HCT116 (cell line): ENCODE measurements at regions not wholly inside any gene's neighbourhood (a gene's known extent, or its start where the extent isn't known, plus 50 kb on each side); places are given as distances from the start of the nearest gene placed in this dataset.

Experiments used
- ATAC-seq: fragments of 200-7000 bp; cut with Tn5 transposase; 2 replicates; pipeline ENCODE4 v1.9.1; 2020; ENCODE audit warnings: mild to moderate bottlenecking, moderate library complexity
- BruUV-seq: library from RNA; stranded (reverse); fragments of 400-500 nt; replicated peaks from 2 replicates; lab custom pipeline; 2021; lab: Mats Ljungman, UMichigan
- CTCF ChIA-PET: fragments of 300-600 bp; sonication (Branson Sonifier 250); formaldehyde crosslinking; loops from one replicate; lab custom pipeline; 2021; ENCODE audit warnings: antibody characterized with exemption; lab: Charles Lee
- POLR2A ChIA-PET: fragments of 300-600, 350-600 bp; sonication (Branson Sonifier 250); formaldehyde crosslinking; loops from one replicate; lab custom pipeline; 2021; ENCODE audit warnings: antibody characterized with exemption; lab: Charles Lee
- RAD21 ChIA-PET, 2 experiments: fragments of 300-600 bp; sonication (Branson Sonifier 250); formaldehyde crosslinking; loops; one replicate each; lab custom pipeline; 2023; ENCODE audit warnings: low total read pairs in 2 of 2; ENCODE audit not compliant: uncharacterized antibody in 2 of 2, unreplicated experiment in 2 of 2, low non-redundant PET in 1 of 2; lab: Charles Lee
- DNase-seq: peaks from one replicate; pipeline ENCODE4 v3.0.0-alpha.2; 2010; ENCODE audit warnings: low read depth, low spot score
- H2AFZ ChIP-seq: fragments of 200-600 bp; shearing (Covaris generic), sonication (generic); 2 replicates; pipeline ENCODE4 v1.6.1; 2017; ENCODE audit warnings: low read depth, mixed run types, mixed read lengths, antibody characterized with exemption, low read length; ENCODE audit not compliant: poor library complexity, severe bottlenecking
- H3K27ac ChIP-seq: 2 replicates; pipeline ENCODE4 v1.5.1; 2012; ENCODE audit warnings: low read depth, low read length
- H3K27me3 ChIP-seq: fragments of 200-600 bp; sonication (generic); 2 replicates; pipeline ENCODE4 v1.6.1; 2016; ENCODE audit warnings: mixed run types, low read length, mixed read lengths; ENCODE audit not compliant: insufficient read depth
- H3K36me3 ChIP-seq, 2 experiments: fragments of 200-500 bp in 1 of 2; fragments of 200-600 bp in 1 of 2; sonication (Bioruptor generic) in 1 of 2; sonication (generic) in 1 of 2; 2 replicates each; pipeline versions ENCODE4 v1.5.1 to v1.6.1; 2014 to 2016; ENCODE audit warnings: low read length in 2 of 2, inconsistent platforms in 1 of 2, mixed read lengths in 1 of 2, mixed run types in 1 of 2; ENCODE audit not compliant: insufficient read depth in 2 of 2, control insufficient read depth in 1 of 2
- H3K4me1 ChIP-seq, 2 experiments: fragments of 200-600 bp in 1 of 2; sonication (generic) in 1 of 2; 2 replicates each; pipeline versions ENCODE4 v1.5.1 to v1.6.1; 2012 to 2017; ENCODE audit warnings: low read length in 2 of 2, inconsistent platforms in 1 of 2, mild to moderate bottlenecking in 1 of 2, mixed read lengths in 1 of 2, mixed run types in 1 of 2, moderate library complexity in 1 of 2; ENCODE audit not compliant: insufficient read depth in 2 of 2, control insufficient read depth in 1 of 2
- H3K4me2 ChIP-seq: fragments of 200-600 bp; sonication (generic); 2 replicates; pipeline ENCODE4 v1.6.1; 2017; ENCODE audit warnings: mixed run types, low read length, mixed read lengths
- H3K4me3 ChIP-seq, 2 experiments: fragments of 200-600 bp in 1 of 2; sonication (generic) in 1 of 2; replicated peaks in 1 of 2; 2 replicates each; pipeline ENCODE4 v1.5.1; 2011 to 2016; ENCODE audit warnings: low read length in 2 of 2, control low read depth in 1 of 2, low read depth in 1 of 2, mild to moderate bottlenecking in 1 of 2, mixed read lengths in 1 of 2, mixed run types in 1 of 2
- H3K79me2 ChIP-seq: fragments of 200-600 bp; sonication (generic); 2 replicates; pipeline ENCODE4 v1.6.1; 2017; ENCODE audit warnings: mild to moderate bottlenecking, mixed run types, low read length, moderate library complexity, mixed read lengths; ENCODE audit not compliant: insufficient read depth
- H3K9ac ChIP-seq: fragments of 200-600 bp; sonication (generic); 2 replicates; pipeline ENCODE4 v1.6.1; 2016; ENCODE audit warnings: low read length, mixed read lengths
- H3K9me2 ChIP-seq: fragments of 200-600 bp; sonication (generic), shearing (Covaris generic); 2 replicates; pipeline ENCODE4 v1.6.1; 2017; ENCODE audit warnings: mixed run types, mild to moderate bottlenecking, moderate library complexity; ENCODE audit not compliant: insufficient read depth
- H3K9me3 ChIP-seq, 2 experiments: fragments of 200-500 bp in 1 of 2; fragments of 200-600 bp in 1 of 2; sonication (Bioruptor generic) in 1 of 2; sonication (generic) in 1 of 2; 2 replicates each; pipeline ENCODE4 v1.6.1; 2014 to 2017; ENCODE audit warnings: low read length in 2 of 2, mixed read lengths in 2 of 2, inconsistent platforms in 1 of 2, low read depth in 1 of 2, mild to moderate bottlenecking in 1 of 2, mixed run types in 1 of 2, moderate library complexity in 1 of 2; ENCODE audit not compliant: control insufficient read depth in 1 of 2, insufficient read depth in 1 of 2
- H4K20me1 ChIP-seq: fragments of 200-600 bp; sonication (generic), shearing (Covaris generic); 2 replicates; pipeline ENCODE4 v1.6.1; 2017; ENCODE audit warnings: mixed run types, mild to moderate bottlenecking, moderate library complexity; ENCODE audit not compliant: insufficient read depth
- CEBPB ChIP-seq: IDR thresholded peaks from 2 replicates; pipeline ENCODE4 v1.6.1; 2012; ENCODE audit warnings: low read depth
- EGR1 ChIP-seq: IDR thresholded peaks from 2 replicates; pipeline ENCODE4 v1.6.1; 2012; ENCODE audit warnings: low read depth
- RAD21 ChIP-seq: IDR thresholded peaks from 2 replicates; pipeline ENCODE4 v1.6.1; 2012; ENCODE audit warnings: low read depth, mild to moderate bottlenecking
- intact Hi-C: fragments of 100-400 bp; cut with micrococcal nuclease; formaldehyde crosslinking; loops from 2 replicates; pipeline ENCODE4 v1.10.0; 2022
- TF ChIP-seq, protein P1 (sequence below), 3 experiments: fragments of 200-600 bp in 1 of 3; sonication (generic) in 1 of 3; IDR thresholded peaks in 2 of 3; conservative IDR thresholded peaks in 1 of 3; 2 replicates each; pipeline ENCODE4 v1.5.1; 2012 to 2017; ENCODE audit warnings: low read depth in 2 of 3, low read length in 2 of 3, antibody characterized with exemption in 1 of 3, borderline replicate concordance in 1 of 3, control low read depth in 1 of 3, mild to moderate bottlenecking in 1 of 3, mixed read lengths in 1 of 3, mixed run types in 1 of 3, moderate library complexity in 1 of 3; ENCODE audit not compliant: insufficient read depth in 1 of 3
- TF ChIP-seq, protein P2 (sequence below): IDR thresholded peaks from 2 replicates; pipeline ENCODE4 v1.6.1; 2011; ENCODE audit warnings: mild to moderate bottlenecking, low read length, moderate library complexity; ENCODE audit not compliant: insufficient replicate concordance; ENCODE audit errors: extremely low read depth
- TF ChIP-seq, protein P3 (sequence below): IDR thresholded peaks from 2 replicates; pipeline ENCODE4 v1.6.1; 2012; ENCODE audit warnings: low read depth
- TF ChIP-seq, protein P4 (sequence below): IDR thresholded peaks from 2 replicates; pipeline ENCODE4 v1.6.1; 2012

DNA sequence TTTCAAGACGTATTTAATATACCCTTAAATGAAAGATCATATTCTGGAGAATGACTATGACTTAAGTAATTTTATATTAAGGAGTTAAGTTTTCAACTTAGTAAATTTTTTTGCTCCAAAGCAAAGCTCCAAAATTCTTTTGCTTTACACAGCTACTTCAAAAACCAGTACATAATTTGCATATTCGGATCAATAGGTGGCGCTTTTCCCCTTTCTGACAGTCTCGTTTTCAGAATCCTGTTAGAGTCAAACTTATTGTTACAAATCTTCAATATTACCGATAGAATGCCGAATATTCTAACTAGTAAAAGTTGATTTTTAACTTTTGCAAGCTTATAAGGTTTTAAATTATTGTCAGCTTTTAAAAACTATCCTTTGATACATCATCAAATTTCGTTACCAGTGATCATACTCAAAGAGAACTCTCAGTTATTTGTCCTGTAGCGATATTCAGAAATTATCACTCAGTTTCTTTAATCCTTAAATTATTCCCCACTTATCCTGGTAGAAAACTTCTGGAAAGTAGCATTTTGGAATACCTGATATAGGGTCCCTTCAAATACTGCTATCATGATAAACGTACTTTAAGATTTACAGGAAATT lies 852.7 kb upstream of the KLHL1 start:
- Histone ChIP-seq H3K79me2 (no peaks in the 10 kb centered on the region), H3K4me3 (no peak overlapping the region), H3K4me2 (no peak overlapping the region), H3K4me1 (no peaks in the 10 kb centered on the region), H3K9me3 (no peaks in the 10 kb centered on the region), H3K9ac (no peak overlapping the region), H3K9me2 (no peaks in the 10 kb centered on the region), H3K36me3 (no peaks in the 10 kb centered on the region), H3K27me3 (no peaks in the 10 kb centered on the region), H3K27ac (no peak overlapping the region), H4K20me1 (no peaks in the 10 kb centered on the region), H2AFZ (no peak overlapping the region)
- intact Hi-C loops, result loop anchor here (10.0 kb wide), 1 partner anchor 336 kb away; no protein-coding TSS in a partner anchor
- ATAC-seq, result no peak
- CTCF ChIA-PET, result interaction anchor here (0.7 to 0.8 kb wide), 2 partner anchors 9 to 21 kb away, joined by 3 to 4 read pairs; no protein-coding TSS in a partner anchor
- POLR2A ChIA-PET, result no interaction called here
- RAD21 ChIA-PET, result no interaction called here
- no peak for TF ChIP-seq CEBPB
- peak; percentile 41 for TF ChIP-seq RAD21
- TF ChIP-seq EGR1, result no peak
- TF ChIP-seq, protein P1, sequence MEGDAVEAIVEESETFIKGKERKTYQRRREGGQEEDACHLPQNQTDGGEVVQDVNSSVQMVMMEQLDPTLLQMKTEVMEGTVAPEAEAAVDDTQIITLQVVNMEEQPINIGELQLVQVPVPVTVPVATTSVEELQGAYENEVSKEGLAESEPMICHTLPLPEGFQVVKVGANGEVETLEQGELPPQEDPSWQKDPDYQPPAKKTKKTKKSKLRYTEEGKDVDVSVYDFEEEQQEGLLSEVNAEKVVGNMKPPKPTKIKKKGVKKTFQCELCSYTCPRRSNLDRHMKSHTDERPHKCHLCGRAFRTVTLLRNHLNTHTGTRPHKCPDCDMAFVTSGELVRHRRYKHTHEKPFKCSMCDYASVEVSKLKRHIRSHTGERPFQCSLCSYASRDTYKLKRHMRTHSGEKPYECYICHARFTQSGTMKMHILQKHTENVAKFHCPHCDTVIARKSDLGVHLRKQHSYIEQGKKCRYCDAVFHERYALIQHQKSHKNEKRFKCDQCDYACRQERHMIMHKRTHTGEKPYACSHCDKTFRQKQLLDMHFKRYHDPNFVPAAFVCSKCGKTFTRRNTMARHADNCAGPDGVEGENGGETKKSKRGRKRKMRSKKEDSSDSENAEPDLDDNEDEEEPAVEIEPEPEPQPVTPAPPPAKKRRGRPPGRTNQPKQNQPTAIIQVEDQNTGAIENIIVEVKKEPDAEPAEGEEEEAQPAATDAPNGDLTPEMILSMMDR (IDR thresholded peaks at IDR 0.05 in 2 of 3, conservative IDR thresholded peaks at IDR 0.05 in 1 of 3; ENCODE audit: borderline replicate concordance in 1 of 3, insufficient read depth in 1 of 3, low read depth in 2 of 3, low read length in 2 of 3), result peak; percentile 19 to 65 (median 43); a peak in 5 of 6 replicates
- no TSS peak for BruUV-seq
- no peak for DNase-seq

DNA sequence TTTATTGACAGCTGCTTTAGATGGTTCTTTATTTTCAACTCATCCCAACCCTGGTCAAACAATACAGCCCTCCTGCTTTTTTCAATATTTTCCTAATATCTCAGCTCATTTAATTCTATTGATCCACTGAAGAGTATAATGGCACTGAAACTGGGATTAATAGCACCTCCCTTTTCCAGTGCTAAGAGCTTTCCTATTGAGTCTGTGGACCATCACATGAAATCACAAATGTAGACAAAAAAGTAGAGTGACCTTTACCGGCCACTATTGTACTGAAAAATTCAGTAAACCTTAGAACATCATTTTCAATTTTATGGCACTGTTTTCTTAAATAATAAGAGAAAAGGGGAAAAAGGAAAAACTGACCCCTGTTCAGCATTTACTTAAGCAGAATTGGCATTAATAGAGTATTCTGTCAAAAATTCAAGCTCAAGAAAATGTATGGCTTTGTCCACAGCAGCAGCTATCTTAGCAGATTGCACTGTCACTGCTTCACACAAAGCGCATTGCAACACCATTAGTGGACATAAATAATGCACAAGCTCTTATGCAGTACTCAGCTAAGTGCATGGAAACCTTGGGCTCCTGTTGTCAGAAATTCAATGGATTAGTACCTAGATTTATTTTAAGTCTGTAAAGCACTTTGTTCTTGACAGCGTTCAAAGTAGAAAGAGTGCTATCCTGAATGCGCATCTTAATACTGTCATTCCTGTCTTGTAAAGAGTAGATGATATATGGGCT lies 851.0 kb upstream of the KLHL1 start:
- Histone ChIP-seq H3K36me3 (no peaks in the 10 kb centered on the region), H3K9ac (no peak overlapping the region), H2AFZ (no peak overlapping the region), H3K27me3 (no peaks in the 10 kb centered on the region), H3K27ac (no peak overlapping the region), H3K9me3 (no peaks in the 10 kb centered on the region), H3K4me1 (no peaks in the 10 kb centered on the region), H3K4me2 (no peak overlapping the region), H3K4me3 (no peak overlapping the region), H3K79me2 (no peaks in the 10 kb centered on the region), H4K20me1 (no peaks in the 10 kb centered on the region), H3K9me2 (no peaks in the 10 kb centered on the region)
- ChIA-PET CTCF (interaction anchor here (1.1 to 1.4 kb wide), 2 partner anchors 11 to 13 kb away, joined by 3 read pairs; no protein-coding TSS in a partner anchor), POLR2A (no interaction called here), RAD21 (no interaction called here)
- ATAC-seq (no peak), DNase-seq (no peak)
- intact Hi-C loops, result no loop called here
- no TSS peak for BruUV-seq
- TF ChIP-seq EGR1 (no peak), RAD21 (no peak)
- TF ChIP-seq, protein P2, sequence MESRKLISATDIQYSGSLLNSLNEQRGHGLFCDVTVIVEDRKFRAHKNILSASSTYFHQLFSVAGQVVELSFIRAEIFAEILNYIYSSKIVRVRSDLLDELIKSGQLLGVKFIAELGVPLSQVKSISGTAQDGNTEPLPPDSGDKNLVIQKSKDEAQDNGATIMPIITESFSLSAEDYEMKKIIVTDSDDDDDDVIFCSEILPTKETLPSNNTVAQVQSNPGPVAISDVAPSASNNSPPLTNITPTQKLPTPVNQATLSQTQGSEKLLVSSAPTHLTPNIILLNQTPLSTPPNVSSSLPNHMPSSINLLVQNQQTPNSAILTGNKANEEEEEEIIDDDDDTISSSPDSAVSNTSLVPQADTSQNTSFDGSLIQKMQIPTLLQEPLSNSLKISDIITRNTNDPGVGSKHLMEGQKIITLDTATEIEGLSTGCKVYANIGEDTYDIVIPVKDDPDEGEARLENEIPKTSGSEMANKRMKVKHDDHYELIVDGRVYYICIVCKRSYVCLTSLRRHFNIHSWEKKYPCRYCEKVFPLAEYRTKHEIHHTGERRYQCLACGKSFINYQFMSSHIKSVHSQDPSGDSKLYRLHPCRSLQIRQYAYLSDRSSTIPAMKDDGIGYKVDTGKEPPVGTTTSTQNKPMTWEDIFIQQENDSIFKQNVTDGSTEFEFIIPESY, result no peak
- TF ChIP-seq, protein P3, sequence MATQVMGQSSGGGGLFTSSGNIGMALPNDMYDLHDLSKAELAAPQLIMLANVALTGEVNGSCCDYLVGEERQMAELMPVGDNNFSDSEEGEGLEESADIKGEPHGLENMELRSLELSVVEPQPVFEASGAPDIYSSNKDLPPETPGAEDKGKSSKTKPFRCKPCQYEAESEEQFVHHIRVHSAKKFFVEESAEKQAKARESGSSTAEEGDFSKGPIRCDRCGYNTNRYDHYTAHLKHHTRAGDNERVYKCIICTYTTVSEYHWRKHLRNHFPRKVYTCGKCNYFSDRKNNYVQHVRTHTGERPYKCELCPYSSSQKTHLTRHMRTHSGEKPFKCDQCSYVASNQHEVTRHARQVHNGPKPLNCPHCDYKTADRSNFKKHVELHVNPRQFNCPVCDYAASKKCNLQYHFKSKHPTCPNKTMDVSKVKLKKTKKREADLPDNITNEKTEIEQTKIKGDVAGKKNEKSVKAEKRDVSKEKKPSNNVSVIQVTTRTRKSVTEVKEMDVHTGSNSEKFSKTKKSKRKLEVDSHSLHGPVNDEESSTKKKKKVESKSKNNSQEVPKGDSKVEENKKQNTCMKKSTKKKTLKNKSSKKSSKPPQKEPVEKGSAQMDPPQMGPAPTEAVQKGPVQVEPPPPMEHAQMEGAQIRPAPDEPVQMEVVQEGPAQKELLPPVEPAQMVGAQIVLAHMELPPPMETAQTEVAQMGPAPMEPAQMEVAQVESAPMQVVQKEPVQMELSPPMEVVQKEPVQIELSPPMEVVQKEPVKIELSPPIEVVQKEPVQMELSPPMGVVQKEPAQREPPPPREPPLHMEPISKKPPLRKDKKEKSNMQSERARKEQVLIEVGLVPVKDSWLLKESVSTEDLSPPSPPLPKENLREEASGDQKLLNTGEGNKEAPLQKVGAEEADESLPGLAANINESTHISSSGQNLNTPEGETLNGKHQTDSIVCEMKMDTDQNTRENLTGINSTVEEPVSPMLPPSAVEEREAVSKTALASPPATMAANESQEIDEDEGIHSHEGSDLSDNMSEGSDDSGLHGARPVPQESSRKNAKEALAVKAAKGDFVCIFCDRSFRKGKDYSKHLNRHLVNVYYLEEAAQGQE, result no peak
- TF ChIP-seq, protein P4, sequence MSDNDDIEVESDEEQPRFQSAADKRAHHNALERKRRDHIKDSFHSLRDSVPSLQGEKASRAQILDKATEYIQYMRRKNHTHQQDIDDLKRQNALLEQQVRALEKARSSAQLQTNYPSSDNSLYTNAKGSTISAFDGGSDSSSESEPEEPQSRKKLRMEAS, result no peak
